ENCODE measurements at regions not wholly inside any gene's neighbourhood (a gene's known extent, or its start where the extent isn't known, plus 50 kb on each side); places are given as distances from the start of the nearest gene placed in this dataset.

GRCh38 chr15:62825191-62825590, 217.4 kb upstream of the TPM1 start:
- Mint-ChIP-seq H3K4me3 (ENCODE audit: unreplicated experiment) (no peak overlapping the region), H3K27me3 (ENCODE audit: low read depth) (no peaks in the 10 kb centered on the region), H3K9me3 (ENCODE audit: low read depth) (no peaks in the 10 kb centered on the region), H3K27ac (ENCODE audit: unreplicated experiment) (peak overlapping the region; percentile 81), H3K4me1 (ENCODE audit: low read depth) (peaks cover 29% of the 10 kb centered on the region), H3K36me3 (ENCODE audit: low read depth) (no peaks in the 10 kb centered on the region)
- TF ChIP-seq CTCF (IDR thresholded peaks at IDR 0.05), result no peak
- DNase-seq (ENCODE audit: low spot score), result no peak

- peaks cover 29% of the 10 kb centered on the region for H3K4me1 Mint-ChIP-seq (ENCODE audit: low read depth)
- H3K27me3 Mint-ChIP-seq (ENCODE audit: low read depth), result no peaks in the 10 kb centered on the region
- no peaks in the 10 kb centered on the region for H3K36me3 Mint-ChIP-seq (ENCODE audit: low read depth)
- no peak overlapping the region for H3K27ac Mint-ChIP-seq (ENCODE audit: unreplicated experiment)
- TF ChIP-seq CTCF (IDR thresholded peaks at IDR 0.05), result no peak
- no peaks in the 10 kb centered on the region for H3K9me3 Mint-ChIP-seq (ENCODE audit: low read depth)
- H3K4me3 Mint-ChIP-seq (ENCODE audit: unreplicated experiment), result no peak overlapping the region
- DNase-seq (ENCODE audit: low spot score), result no peak
Measured at GRCh38 chr15:62826561-62826960, 216.0 kb upstream of the TPM1 start.

- no peaks in the 10 kb centered on the region for H3K27me3 Mint-ChIP-seq (ENCODE audit: low read depth)
- H3K36me3 Mint-ChIP-seq (ENCODE audit: low read depth), result no peaks in the 10 kb centered on the region
- H3K27ac Mint-ChIP-seq (ENCODE audit: unreplicated experiment), result peak overlapping the region; percentile 29
- DNase-seq (ENCODE audit: low spot score), result no peak
- no peak overlapping the region for H3K4me3 Mint-ChIP-seq (ENCODE audit: unreplicated experiment)
- peak; percentile 21 for TF ChIP-seq CTCF (IDR thresholded peaks at IDR 0.05)
- peaks cover 21% of the 10 kb centered on the region for H3K4me1 Mint-ChIP-seq (ENCODE audit: low read depth)
- H3K9me3 Mint-ChIP-seq (ENCODE audit: low read depth), result no peaks in the 10 kb centered on the region
Measured at GRCh38 chr15:62828364-62828763, 214.2 kb upstream of the TPM1 start.

GRCh38 chr15:62832231-62832630, 210.3 kb upstream of the TPM1 start:
- Mint-ChIP-seq H3K9me3 (ENCODE audit: low read depth) (no peaks in the 10 kb centered on the region), H3K27ac (ENCODE audit: unreplicated experiment) (no peak overlapping the region), H3K27me3 (ENCODE audit: low read depth) (no peaks in the 10 kb centered on the region), H3K4me3 (ENCODE audit: unreplicated experiment) (no peak overlapping the region), H3K4me1 (ENCODE audit: low read depth) (no peaks in the 10 kb centered on the region), H3K36me3 (ENCODE audit: low read depth) (peaks cover 9% of the 10 kb centered on the region)
- TF ChIP-seq CTCF (IDR thresholded peaks at IDR 0.05), result no peak
- DNase-seq (ENCODE audit: low spot score), result no peak

- TF ChIP-seq CTCF (IDR thresholded peaks at IDR 0.05), result no peak
- H3K36me3 Mint-ChIP-seq (ENCODE audit: low read depth), result peaks cover 9% of the 10 kb centered on the region
- H3K4me3 Mint-ChIP-seq (ENCODE audit: unreplicated experiment), result no peak overlapping the region
- no peak overlapping the region for H3K27ac Mint-ChIP-seq (ENCODE audit: unreplicated experiment)
- no peak for DNase-seq (ENCODE audit: low spot score)
- H3K27me3 Mint-ChIP-seq (ENCODE audit: low read depth), result no peaks in the 10 kb centered on the region
- H3K4me1 Mint-ChIP-seq (ENCODE audit: low read depth), result peaks cover 8% of the 10 kb centered on the region
- no peaks in the 10 kb centered on the region for H3K9me3 Mint-ChIP-seq (ENCODE audit: low read depth)
Measured at GRCh38 chr15:62833646-62834045, 208.9 kb upstream of the TPM1 start.

Measured in chondrocyte (in vitro differentiated cells).